ENCODE measurements at regions not wholly inside any gene's neighbourhood (a gene's known extent, or its start where the extent isn't known, plus 50 kb on each side); places are given as distances from the start of the nearest gene placed in this dataset.
"Not testable (repeated sequence)": the region's sequence is repeated elsewhere in the genome, so short reads cannot be mapped to it uniquely, and the experiment has no call there.

DNA sequence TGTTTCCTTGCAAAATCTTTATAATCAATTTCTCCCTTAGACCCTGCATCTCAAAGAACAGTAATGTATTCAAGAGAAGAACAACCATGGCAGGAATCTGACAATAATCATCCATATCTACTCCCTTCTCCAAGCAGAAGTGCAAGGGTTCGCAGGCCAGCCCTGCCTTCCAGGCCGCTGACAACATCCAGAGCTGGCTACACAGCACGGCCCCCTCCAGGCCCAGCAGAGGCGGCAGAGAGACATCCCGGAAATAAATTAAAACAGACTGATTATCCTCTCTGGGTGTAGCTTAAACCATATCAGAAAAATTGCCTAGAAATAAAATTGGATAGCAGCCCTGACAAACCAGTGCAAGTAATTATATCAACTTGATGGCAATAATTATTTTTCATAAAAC is 223.3 kb downstream of the FAM43A start:
- Histone ChIP-seq H3K9me3 (no peaks in the 10 kb centered on the region), H3K36me3 (replicated peaks) (no peaks in the 10 kb centered on the region), H3K4me3 (no peak overlapping the region), H3K4me1 (no peaks in the 10 kb centered on the region), H3K27me3 (ENCODE audit: low read depth) (no peaks in the 10 kb centered on the region)
- in situ Hi-C loops (cut with MboI; ENCODE audit: low sequenced_read_pairs): no loop called here
- DNase-seq (ENCODE audit: low spot score in 2 of 2): no peak

DNA sequence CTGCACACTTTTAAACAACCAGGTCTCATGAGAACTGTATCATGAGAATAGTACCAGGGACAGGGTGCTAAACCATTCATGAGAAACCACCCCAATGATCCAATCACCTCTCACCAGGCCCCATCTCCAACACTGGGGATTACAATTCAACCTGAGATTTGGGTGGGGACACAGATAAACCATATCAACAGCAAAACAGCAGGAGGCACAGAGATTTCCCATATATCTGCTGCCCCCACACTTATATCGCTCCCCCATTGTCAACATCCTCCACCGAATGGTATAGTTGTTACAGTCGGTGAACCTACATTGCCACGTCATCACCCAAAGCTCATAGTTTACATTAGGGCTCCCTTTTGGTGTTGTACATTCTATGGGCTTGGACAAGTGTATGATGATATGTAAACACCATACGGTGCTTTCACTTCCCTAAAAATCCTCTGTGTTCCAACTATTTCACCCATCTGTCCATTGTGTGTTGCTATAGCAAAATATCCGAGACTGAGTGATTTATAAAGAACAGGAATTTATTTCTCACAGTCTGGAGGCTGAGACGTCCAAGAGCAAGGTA is 224.8 kb downstream of the FAM43A start:
- Histone ChIP-seq H3K4me1 (no peaks in the 10 kb centered on the region), H3K4me3 (no peak overlapping the region), H3K27me3 (ENCODE audit: low read depth) (no peaks in the 10 kb centered on the region), H3K36me3 (replicated peaks) (no peaks in the 10 kb centered on the region), H3K9me3 (no peaks in the 10 kb centered on the region)
- in situ Hi-C loops (cut with MboI; ENCODE audit: low sequenced_read_pairs): no loop called here
- no peak for DNase-seq (ENCODE audit: low spot score in 2 of 2)

DNA sequence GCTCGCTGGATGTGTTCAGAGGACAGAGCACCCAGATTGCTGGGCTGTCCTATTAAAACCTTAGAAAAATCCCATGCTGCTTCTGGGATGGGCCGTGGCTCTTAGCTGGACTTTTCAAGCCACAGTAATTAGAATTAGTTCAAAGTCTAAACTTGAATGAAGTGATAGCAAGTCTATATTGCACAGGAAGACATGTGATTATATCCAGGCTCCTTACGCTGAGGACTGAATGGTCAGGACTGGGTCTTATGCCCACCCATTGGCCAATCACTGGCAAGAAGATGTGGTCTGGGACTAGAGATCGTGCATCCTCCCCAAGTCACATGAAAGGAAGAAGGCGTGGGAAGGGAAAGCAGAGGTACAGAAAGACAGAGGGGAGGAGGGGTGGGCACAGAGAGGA is 227.6 kb downstream of the FAM43A start:
- no peaks in the 10 kb centered on the region for H3K27me3 ChIP-seq (ENCODE audit: low read depth)
- in situ Hi-C loops (cut with MboI; ENCODE audit: low sequenced_read_pairs): no loop called here
- no peaks in the 10 kb centered on the region for H3K9me3 ChIP-seq
- H3K4me1 ChIP-seq: no peaks in the 10 kb centered on the region
- H3K36me3 ChIP-seq (replicated peaks): no peaks in the 10 kb centered on the region
- H3K4me3 ChIP-seq: no peak overlapping the region
- DNase-seq (ENCODE audit: low spot score in 2 of 2): no peak

DNA sequence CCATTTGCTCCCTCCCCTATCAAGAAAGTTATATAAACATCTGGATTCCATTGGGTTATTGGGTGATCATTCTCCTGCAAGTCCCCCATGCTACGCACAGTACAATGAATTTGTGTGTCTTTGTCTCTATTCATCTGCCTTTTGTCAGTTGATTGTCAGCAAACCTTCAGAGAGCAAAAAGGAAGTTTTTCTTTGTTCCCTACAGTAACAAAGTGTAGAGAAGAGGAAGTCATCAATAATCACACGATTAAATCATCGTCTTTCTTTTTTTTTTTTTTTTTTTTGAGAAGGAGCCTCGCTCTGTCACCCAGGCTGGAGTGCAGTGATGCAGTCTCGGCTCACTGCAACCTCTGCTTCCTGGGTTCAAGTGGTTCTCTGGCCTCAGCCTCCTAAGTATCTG is 239.2 kb downstream of the FAM43A start:
- H3K9me3 ChIP-seq; H3K27me3 ChIP-seq (ENCODE audit: low read depth); H3K4me3 ChIP-seq; DNase-seq (ENCODE audit: low spot score in 2 of 2); in situ Hi-C loops (cut with MboI; ENCODE audit: low sequenced_read_pairs); H3K4me1 ChIP-seq; H3K36me3 ChIP-seq (replicated peaks): not testable (repeated sequence)

DNA sequence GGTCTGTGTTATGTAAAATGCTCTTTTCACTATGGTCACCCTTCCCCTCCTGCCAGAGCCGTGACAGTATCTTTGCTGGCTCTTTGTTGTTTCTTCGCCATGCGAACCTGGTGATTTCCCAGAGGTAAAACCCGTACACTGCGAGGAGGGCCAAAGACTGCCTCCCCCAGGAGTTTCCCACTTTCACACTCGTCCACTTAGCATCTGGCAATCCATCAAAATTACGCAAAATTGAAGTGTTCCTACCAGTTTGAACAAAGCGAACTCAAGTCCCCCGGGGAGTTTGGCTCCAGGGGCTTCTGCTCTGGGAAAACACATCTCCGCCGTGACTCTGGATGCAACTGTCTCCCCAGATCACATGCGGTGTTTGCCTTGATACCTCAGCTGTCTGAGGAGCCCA is 239.9 kb downstream of the FAM43A start:
- H3K27me3 ChIP-seq (ENCODE audit: low read depth): no peaks in the 10 kb centered on the region
- in situ Hi-C loops (cut with MboI; ENCODE audit: low sequenced_read_pairs): no loop called here
- H3K9me3 ChIP-seq: no peaks in the 10 kb centered on the region
- H3K4me3 ChIP-seq: no peak overlapping the region
- no peaks in the 10 kb centered on the region for H3K36me3 ChIP-seq (replicated peaks)
- no peaks in the 10 kb centered on the region for H3K4me1 ChIP-seq
- DNase-seq (ENCODE audit: low spot score in 2 of 2): no peak

DNA sequence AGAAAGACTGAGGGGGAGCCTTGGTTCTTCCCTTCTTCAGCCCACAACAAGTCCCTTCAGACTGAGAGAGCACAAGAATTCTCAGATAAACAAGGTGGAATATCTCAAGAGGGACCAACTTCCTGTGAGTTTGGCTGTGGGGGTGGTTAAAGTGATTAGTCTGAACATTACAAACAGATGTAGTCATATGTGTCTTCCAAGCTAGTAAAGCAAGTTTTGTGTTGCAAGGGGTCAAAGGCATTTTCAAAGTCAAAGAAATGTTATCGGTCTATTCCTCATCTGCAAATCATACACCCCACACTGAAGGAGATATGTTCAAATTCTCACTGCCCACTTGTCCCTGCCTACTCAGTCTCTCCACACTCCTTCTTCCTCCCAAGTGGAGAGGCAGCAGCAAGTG is 242.5 kb downstream of the FAM43A start:
- H3K4me3 ChIP-seq: no peak overlapping the region
- no peaks in the 10 kb centered on the region for H3K36me3 ChIP-seq (replicated peaks)
- no peaks in the 10 kb centered on the region for H3K9me3 ChIP-seq
- no peaks in the 10 kb centered on the region for H3K4me1 ChIP-seq
- no peaks in the 10 kb centered on the region for H3K27me3 ChIP-seq (ENCODE audit: low read depth)
- DNase-seq (ENCODE audit: low spot score in 2 of 2): no peak
- in situ Hi-C loops (cut with MboI; ENCODE audit: low sequenced_read_pairs): no loop called here

DNA sequence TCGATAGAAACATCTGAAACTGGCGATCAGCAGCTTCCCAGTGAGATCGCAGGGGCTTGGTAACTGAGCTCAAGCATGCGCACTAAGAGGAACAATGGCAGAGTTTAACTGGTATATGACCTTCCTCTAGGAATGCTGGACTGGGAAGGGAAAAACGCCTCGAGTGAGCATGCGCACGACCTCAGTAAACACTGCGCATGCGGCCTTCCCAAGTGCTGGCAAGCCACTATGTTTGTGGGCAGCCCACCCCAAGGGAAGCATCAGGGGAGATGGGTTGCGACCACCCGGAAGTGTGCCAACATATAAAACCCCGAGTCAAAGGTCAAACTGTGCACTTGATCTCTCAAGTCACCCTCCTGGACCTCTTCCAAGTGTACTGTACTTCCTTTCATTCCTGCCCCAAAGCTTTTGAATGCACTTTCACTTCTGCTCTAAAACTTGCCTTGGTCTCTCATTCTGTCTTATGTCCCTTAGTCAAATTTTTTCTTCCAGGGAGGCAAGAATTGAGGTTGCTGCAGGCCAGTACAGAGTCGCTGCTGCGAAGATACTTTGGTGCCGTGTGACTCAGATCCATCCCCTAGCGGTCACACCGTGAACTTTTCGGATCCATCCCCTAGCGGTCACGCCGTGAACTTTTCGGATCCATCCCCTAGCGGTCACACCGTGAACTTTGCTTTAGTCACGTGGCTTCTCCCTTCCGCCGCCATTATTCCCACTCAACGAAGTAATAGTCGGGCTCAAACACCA is 243.3 kb downstream of the FAM43A start:
- in situ Hi-C loops (cut with MboI; ENCODE audit: low sequenced_read_pairs): no loop called here

DNA sequence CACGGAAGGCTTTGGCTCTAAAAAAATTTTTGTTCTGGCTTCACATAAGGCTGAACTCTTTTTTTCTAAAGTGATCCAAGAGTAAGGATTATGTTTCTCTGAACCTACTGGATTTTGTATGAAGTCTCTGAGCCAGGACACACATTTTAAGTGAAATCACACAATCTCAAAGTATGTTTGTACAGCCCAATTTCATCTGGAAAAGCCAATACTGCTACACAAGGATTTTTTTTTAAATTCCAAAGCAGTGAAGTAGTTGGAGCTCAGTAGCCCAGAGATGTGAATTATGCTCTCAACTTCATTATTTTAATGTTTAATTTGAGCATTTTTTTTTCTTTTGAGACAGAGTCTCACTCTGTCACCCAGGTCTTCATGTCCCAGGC is 243.9 kb downstream of the FAM43A start:
- DNase-seq (ENCODE audit: low spot score in 2 of 2): no peak
- no peak overlapping the region for H3K4me3 ChIP-seq
- in situ Hi-C loops (cut with MboI; ENCODE audit: low sequenced_read_pairs): no loop called here
- no peaks in the 10 kb centered on the region for H3K4me1 ChIP-seq
- no peaks in the 10 kb centered on the region for H3K36me3 ChIP-seq (replicated peaks)
- no peaks in the 10 kb centered on the region for H3K9me3 ChIP-seq
- no peaks in the 10 kb centered on the region for H3K27me3 ChIP-seq (ENCODE audit: low read depth)

More for the DNA sequence above, 243.3 kb downstream of the FAM43A start:
- H3K4me3 ChIP-seq: no peak overlapping the region
- DNase-seq (ENCODE audit: low spot score in 2 of 2): no peak
- no peaks in the 10 kb centered on the region for H3K9me3 ChIP-seq
- no peaks in the 10 kb centered on the region for H3K4me1 ChIP-seq
- no peaks in the 10 kb centered on the region for H3K36me3 ChIP-seq (replicated peaks)
- no peaks in the 10 kb centered on the region for H3K27me3 ChIP-seq (ENCODE audit: low read depth)

DNA sequence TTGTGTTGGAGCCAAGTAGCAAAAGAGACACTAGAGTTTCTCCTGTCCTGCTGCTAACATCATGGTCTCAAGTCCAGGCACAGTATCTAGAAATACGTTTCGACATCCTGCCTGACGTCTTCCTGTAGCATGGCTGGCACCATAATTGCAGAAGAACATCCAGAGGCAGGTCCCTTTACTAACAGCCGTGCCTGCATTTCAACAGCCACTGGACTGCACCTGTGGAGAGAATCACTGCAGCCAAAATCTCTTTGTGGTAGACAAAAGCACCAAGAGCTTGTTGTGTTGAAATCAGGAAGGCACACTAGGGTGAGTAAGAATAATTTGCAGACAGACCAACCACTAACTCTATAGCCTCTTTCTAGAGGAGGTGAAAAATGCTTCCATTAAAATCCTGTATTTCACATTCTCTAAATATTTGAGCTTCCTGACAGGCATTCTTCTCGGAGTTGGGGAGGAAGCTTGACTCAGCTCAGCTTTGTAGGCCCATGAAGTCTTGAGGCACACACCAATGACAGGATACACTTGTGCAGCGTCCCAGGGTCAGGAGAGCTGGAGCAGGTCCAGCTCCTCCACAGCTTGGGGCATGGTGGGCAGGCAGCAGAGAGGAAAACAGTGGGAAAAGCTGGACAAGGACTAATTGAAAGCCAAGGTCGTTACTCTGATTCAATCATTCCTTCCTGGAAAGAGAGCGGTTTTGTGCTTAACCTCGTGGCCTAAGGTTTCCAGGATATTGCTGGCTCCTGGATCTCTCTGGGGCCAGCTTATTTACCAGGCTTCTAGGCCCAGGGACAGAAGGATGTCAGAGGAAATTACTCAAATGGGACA is 244.9 kb downstream of the FAM43A start:
- H3K9me3 ChIP-seq: no peaks in the 10 kb centered on the region
- H3K27me3 ChIP-seq (ENCODE audit: low read depth): no peaks in the 10 kb centered on the region
- in situ Hi-C loops (cut with MboI; ENCODE audit: low sequenced_read_pairs): no loop called here
- no peak overlapping the region for H3K4me3 ChIP-seq
- H3K36me3 ChIP-seq (replicated peaks): no peaks in the 10 kb centered on the region
- no peak for DNase-seq (ENCODE audit: low spot score in 2 of 2)
- H3K4me1 ChIP-seq: no peaks in the 10 kb centered on the region

DNA sequence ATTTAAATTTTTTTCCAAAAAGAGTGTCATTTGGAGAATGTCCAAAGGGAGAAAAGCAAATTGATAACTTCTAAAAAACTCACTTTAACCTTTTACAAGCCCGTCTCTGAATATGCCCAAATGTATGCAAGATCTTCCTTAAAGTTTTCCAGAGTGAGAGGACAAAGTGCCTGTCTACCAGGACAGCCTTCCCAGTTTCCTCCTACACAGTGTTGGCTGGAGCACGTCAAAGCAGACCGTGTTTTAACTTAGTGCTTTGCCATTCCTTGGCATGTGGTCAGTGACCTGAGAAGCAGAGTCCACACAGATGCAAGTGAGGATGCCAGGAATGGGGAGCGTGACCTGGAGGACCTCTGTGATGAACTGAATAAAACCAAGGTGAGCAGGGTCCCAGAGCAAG is 245.7 kb downstream of the FAM43A start:
- no peaks in the 10 kb centered on the region for H3K36me3 ChIP-seq (replicated peaks)
- no peaks in the 10 kb centered on the region for H3K4me1 ChIP-seq
- no peak overlapping the region for H3K4me3 ChIP-seq
- no peaks in the 10 kb centered on the region for H3K27me3 ChIP-seq (ENCODE audit: low read depth)
- in situ Hi-C loops (cut with MboI; ENCODE audit: low sequenced_read_pairs): no loop called here
- no peaks in the 10 kb centered on the region for H3K9me3 ChIP-seq
- DNase-seq (ENCODE audit: low spot score in 2 of 2): no peak

DNA sequence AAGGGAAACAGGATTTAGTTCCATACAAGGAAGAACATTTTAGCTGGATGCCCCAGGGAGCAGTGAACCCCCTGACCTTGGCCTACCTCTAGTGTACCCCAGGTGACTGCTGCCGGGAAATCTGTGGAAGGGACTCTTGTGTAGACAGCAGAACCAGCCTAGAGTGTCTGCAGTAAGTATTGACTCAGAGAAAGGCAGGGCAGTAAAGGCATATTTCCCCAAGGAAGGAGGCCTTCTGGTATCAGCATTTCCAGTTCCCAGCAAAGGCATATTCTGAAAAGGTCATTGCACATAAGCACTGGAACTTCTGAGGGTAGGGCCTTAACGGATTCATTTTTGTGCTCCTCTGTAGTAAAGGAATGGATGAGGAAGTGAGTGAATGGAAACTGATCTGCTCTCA is 246.2 kb downstream of the FAM43A start:
- H3K4me3 ChIP-seq: no peak overlapping the region
- H3K36me3 ChIP-seq (replicated peaks): no peaks in the 10 kb centered on the region
- no peaks in the 10 kb centered on the region for H3K27me3 ChIP-seq (ENCODE audit: low read depth)
- no peaks in the 10 kb centered on the region for H3K4me1 ChIP-seq
- in situ Hi-C loops (cut with MboI; ENCODE audit: low sequenced_read_pairs): no loop called here
- H3K9me3 ChIP-seq: no peaks in the 10 kb centered on the region
- DNase-seq (ENCODE audit: low spot score in 2 of 2): no peak

DNA sequence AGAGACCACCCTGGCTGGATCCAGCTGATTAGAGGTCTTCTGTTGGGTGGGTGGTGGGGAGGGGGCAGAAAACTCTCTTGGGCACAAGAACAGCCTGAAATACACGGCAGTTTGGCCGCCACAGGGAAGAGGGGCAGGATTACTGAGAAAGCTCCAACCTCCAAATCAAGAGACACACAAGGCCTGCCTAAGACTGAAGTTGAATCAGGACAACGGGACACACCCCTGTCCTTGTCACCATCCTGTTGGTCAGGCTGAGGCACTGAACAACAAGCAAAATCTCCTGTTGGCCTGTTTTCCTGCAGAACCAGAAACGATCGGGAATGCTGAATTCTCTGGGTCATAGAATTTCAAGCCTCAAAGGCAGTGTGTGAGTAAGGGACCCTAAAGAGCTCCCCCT is 247.8 kb downstream of the FAM43A start:
- in situ Hi-C loops (cut with MboI; ENCODE audit: low sequenced_read_pairs): no loop called here
- Histone ChIP-seq H3K27me3 (ENCODE audit: low read depth) (no peaks in the 10 kb centered on the region), H3K4me1 (no peaks in the 10 kb centered on the region), H3K36me3 (replicated peaks) (no peaks in the 10 kb centered on the region), H3K9me3 (no peaks in the 10 kb centered on the region), H3K4me3 (no peak overlapping the region)
- no peak for DNase-seq (ENCODE audit: low spot score in 2 of 2)

DNA sequence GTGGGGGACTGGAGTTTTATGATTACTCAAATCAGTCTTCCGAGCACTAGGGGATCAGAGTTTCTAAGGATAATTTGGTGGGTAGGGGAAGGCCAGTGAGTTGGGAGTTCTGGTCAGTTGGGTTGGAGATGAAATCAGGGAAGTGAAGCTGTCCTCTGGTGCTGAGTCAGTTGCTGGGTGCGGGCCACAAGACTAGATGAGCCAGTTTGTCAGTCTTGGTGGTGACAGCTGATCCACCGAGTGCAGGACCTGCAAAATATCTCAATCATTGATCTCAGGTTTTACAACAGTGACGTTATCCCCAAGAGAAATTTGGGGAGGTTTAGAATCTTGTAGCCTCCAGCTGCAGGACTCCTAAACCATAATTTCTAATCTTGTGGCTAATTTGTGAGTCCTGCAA is 249.4 kb downstream of the FAM43A start:
- DNase-seq (ENCODE audit: low spot score in 2 of 2): no peak
- H3K27me3 ChIP-seq (ENCODE audit: low read depth): no peaks in the 10 kb centered on the region
- H3K36me3 ChIP-seq (replicated peaks): no peaks in the 10 kb centered on the region
- in situ Hi-C loops (cut with MboI; ENCODE audit: low sequenced_read_pairs): no loop called here
- no peak overlapping the region for H3K4me3 ChIP-seq
- no peaks in the 10 kb centered on the region for H3K9me3 ChIP-seq
- H3K4me1 ChIP-seq: no peaks in the 10 kb centered on the region
